ENCODE measurements at regions not wholly inside any gene's neighbourhood (a gene's known extent, or its start where the extent isn't known, plus 50 kb on each side); places are given as distances from the start of the nearest gene placed in this dataset.

DNA sequence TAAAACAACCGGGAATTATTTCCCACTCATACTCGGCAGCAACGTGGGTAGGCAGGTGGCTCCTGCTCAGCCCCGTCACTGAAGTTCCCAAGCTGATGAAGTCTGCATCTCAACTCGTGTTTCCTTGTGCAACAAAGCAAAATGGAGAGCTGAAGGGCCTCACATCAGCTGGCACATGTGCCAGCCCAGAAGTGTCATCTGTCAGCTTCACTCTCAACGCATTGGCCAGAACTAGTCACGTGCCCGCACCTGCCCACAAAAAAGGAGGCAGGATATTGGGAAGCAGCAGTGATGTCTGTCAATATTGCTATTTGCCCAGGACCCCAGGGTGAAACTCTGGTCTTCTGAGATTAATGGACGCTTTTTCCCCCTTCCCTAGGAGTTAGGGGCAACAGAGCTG, 344.0 kb downstream of the BCL11B start:
- TF ChIP-seq, protein P1, sequence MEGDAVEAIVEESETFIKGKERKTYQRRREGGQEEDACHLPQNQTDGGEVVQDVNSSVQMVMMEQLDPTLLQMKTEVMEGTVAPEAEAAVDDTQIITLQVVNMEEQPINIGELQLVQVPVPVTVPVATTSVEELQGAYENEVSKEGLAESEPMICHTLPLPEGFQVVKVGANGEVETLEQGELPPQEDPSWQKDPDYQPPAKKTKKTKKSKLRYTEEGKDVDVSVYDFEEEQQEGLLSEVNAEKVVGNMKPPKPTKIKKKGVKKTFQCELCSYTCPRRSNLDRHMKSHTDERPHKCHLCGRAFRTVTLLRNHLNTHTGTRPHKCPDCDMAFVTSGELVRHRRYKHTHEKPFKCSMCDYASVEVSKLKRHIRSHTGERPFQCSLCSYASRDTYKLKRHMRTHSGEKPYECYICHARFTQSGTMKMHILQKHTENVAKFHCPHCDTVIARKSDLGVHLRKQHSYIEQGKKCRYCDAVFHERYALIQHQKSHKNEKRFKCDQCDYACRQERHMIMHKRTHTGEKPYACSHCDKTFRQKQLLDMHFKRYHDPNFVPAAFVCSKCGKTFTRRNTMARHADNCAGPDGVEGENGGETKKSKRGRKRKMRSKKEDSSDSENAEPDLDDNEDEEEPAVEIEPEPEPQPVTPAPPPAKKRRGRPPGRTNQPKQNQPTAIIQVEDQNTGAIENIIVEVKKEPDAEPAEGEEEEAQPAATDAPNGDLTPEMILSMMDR (conservative IDR thresholded peaks at IDR 0.05 in 1 of 2, IDR thresholded peaks at IDR 0.05 in 1 of 2; ENCODE audit: extremely low read depth in 1 of 2, insufficient read depth in 1 of 2, low read depth in 1 of 2, low read length in 2 of 2) = no peak
- TF ChIP-seq EZH2 (IDR thresholded peaks at IDR 0.05; ENCODE audit: borderline replicate concordance, low read length) = no peak

Data from mammary epithelial cell (primary cell).